ENCODE measurements at regions not wholly inside any gene's neighbourhood (a gene's known extent, or its start where the extent isn't known, plus 50 kb on each side); places are given as distances from the start of the nearest gene placed in this dataset.
A peak's percentile ranks its signal among the peaks of the same experiment; 100 is the strongest.

- FAIRE-seq = no peak
These were observed 192.8 kb upstream of the S1PR3 start for GRCh38 chr9:88798476-88798875.

GRCh38 chr9:88799541-88800328 is 191.5 kb upstream of the S1PR3 start:
- no peak for FAIRE-seq

GRCh38 chr9:88800329-88800682 is 191.0 kb upstream of the S1PR3 start:
- no peak for FAIRE-seq

GRCh38 chr9:88801214-88801796 is 190.0 kb upstream of the S1PR3 start:
- FAIRE-seq = no peak

GRCh38 chr9:88802533-88802932 is 188.7 kb upstream of the S1PR3 start:
- FAIRE-seq = no peak

GRCh38 chr9:88803546-88804253 is 187.6 kb upstream of the S1PR3 start:
- FAIRE-seq = no peak

- FAIRE-seq = no peak
These were observed 187.0 kb upstream of the S1PR3 start for GRCh38 chr9:88804254-88804596.

- no peak for FAIRE-seq
These were observed 185.9 kb upstream of the S1PR3 start for GRCh38 chr9:88805217-88805943.

GRCh38 chr9:88807426-88807825 is 183.8 kb upstream of the S1PR3 start:
- no peak for FAIRE-seq

GRCh38 chr9:88808019-88808656 is 183.1 kb upstream of the S1PR3 start:
- no peak for FAIRE-seq

- no peak for FAIRE-seq
These were observed 182.4 kb upstream of the S1PR3 start for GRCh38 chr9:88808761-88809354.

- peak; percentile 98 for FAIRE-seq
These were observed 181.7 kb upstream of the S1PR3 start for GRCh38 chr9:88809355-88810161.

GRCh38 chr9:88810826-88811225 is 180.4 kb upstream of the S1PR3 start:
- FAIRE-seq = no peak

GRCh38 chr9:88811511-88811910 is 179.8 kb upstream of the S1PR3 start:
- FAIRE-seq = no peak

- FAIRE-seq = no peak
These were observed 178.2 kb upstream of the S1PR3 start for GRCh38 chr9:88812938-88813637.

GRCh38 chr9:88813638-88814209 is 177.5 kb upstream of the S1PR3 start:
- FAIRE-seq = no peak

GRCh38 chr9:88814577-88814976 is 176.7 kb upstream of the S1PR3 start:
- FAIRE-seq = no peak

GRCh38 chr9:88816141-88816540 is 175.1 kb upstream of the S1PR3 start:
- FAIRE-seq = no peak

GRCh38 chr9:88816591-88816990 is 174.7 kb upstream of the S1PR3 start:
- no peak for FAIRE-seq

- FAIRE-seq = no peak
These were observed 173.6 kb upstream of the S1PR3 start for GRCh38 chr9:88817628-88818027.
